SHP77 treated with DMSO at 0.1 percent for 48 hours (cell line): ENCODE measurements at regions not wholly inside any gene's neighbourhood (a gene's known extent, or its start where the extent isn't known, plus 50 kb on each side); places are given as distances from the start of the nearest gene placed in this dataset.

Experiments used
- DNase-seq: peaks from one replicate; lab custom pipeline; 2025; lab: John Stamatoyannopoulos, UW

DNA sequence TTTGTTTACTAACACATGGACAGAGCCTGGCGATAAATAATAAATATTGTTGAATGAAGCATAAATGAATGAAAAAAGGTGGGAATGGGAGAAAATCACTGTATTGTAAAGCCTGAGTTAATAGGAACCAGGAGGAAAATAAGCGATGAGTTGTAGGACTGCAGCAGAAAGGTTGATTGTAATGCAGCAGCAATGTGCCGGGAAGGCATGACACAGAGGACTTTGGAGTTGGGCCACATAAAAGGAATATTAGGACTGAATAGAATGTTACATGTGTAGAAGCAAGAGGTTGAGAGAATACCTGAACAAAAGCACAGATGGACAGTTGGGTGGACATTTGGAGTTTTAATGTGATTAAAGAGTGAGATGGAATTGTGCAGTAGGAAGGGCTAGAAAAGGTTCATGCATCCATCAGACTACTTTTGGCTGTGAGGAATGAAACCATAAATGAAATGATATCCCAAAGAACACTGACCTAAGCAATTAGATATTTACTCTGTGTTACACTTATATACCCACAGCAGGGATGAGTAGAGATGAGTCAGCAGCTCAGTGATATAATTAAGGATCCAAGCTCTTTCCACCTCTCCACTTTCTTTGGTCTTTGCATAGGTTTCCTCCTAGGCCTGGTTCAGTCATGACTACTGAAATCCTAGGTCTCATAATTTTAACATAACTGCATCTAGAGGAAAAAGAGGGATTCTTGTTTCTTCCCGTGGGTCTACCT, 55.4 kb downstream of the CCER1 start:
- no peak for DNase-seq

DNA sequence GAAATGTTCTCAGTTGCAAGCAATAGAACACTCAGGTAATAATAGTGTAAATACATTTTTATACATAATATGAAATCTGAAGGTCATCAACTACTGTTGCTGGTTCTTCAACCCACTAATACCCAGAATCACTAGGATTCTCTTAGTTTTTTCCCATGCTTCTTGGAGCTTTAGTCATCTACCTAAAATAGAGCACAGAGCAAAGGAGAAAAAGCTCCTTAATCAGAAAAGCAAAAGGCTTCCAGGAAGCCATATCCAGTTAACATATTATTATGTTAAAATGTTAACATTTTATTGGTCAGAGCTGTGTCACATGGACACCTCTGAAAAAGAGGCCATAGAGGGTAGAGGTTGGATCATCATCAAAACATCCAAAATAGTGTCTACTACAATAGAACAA, 57.0 kb downstream of the CCER1 start:
- DNase-seq, result no peak

DNA sequence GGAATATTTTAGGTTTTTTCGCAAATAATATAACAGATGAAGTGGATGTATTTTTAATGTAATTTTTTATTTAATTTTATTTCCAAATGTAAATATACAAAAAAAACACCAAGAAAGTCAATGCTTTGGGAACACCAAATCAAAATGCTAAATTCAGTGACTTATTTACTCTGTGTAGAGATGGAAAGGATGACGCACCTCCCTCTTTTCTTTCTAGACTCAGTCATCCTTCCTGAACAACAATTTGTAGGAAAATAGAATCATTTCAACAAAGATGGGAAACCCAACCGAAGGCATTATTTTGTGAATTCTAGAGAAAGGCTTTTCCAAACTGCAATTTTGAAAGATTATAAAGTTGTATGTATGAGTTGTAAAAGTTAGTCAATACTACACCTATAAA, 57.7 kb downstream of the CCER1 start:
- DNase-seq, result no peak

DNA sequence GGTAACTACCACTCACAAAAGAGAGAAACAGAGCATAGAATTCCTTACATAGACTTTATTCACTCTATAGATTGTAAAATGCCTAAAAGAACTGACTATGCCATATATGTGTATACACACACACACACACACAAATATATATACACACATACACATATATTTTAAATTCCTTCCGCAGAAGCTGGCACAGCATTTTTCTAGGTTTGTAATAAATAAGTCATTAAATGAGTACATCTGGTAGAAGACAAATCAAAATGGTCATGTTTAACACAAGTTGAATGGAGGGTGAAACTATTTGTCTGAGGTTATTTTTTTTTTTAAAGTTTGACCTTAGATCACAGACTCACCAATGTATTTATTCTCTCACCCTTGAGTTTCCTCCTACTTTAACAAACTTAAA, 58.2 kb downstream of the CCER1 start:
- no peak for DNase-seq

DNA sequence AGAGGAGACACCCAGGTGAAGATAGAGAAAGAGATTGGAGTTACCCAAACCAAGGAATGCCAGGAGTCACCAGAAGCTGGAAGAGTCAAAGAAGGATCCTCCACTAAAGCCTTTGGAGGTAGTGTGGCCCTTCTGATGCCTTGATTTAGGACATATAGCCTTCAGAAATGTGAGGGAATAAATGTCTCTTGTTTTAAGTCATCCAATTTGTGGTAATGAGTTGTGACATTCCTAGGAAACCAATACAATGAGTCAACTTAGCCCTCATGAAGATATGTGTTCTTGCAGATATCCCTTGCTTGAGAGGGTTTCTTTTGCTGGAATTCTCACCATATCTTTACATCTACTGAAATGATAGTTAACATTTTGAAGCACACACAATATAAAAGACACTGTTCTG, 58.8 kb downstream of the CCER1 start:
- no peak for DNase-seq

DNA sequence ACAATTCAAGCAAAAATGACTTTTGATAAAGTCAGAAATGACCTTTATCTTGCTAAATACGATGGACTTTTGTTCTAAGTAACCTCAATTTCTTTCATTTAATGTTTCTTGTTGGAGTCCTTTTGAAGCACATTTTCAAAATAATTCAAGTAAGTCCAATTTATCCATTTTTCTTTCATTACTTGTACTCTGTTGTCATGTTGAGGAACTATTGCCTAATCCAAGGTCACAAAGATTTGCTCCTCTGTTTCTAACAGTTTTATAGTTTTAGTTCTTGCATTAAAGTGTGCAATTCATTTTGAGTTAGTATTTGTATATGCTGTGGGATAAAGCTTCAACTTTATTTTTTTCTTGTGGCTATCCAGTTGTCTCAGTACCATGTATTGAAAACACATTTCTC, 66.7 kb downstream of the CCER1 start:
- DNase-seq, result no peak

DNA sequence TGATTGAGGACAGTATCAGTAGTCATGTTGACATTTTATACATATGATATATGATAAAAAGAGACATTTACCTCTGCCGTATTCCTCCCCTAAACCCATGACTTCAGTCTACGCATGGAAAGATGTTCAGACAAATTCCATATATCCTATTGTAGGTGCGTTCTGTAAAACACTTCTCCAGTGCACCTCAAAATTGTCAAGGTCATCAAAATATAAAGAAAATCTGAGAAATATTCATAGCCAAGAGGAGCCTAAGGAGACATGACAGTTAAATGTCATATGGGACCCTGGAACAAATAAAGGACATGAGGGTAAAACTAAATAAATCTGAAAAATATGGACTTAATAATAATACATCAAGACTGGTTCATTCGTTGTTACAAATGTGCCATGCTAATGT, 71.5 kb downstream of the CCER1 start:
- DNase-seq, result no peak

DNA sequence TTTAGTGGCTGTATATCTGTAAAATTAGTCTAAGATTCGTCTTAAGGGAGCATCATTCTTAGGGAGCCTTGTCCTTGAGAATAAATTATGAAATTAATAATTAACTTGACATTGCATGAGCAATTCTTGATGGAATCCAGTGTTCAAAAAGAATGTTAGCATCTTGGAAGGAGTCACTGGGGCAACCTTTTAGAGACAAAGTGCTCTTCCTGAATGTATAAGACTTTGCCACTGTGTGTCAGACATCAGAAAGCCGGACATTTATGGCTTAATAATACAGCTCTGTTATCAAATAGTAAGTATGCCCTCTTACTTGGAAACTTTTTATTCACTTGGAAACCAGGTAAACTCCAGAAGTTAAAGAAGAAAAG, 83.3 kb downstream of the CCER1 start:
- DNase-seq, result no peak

DNA sequence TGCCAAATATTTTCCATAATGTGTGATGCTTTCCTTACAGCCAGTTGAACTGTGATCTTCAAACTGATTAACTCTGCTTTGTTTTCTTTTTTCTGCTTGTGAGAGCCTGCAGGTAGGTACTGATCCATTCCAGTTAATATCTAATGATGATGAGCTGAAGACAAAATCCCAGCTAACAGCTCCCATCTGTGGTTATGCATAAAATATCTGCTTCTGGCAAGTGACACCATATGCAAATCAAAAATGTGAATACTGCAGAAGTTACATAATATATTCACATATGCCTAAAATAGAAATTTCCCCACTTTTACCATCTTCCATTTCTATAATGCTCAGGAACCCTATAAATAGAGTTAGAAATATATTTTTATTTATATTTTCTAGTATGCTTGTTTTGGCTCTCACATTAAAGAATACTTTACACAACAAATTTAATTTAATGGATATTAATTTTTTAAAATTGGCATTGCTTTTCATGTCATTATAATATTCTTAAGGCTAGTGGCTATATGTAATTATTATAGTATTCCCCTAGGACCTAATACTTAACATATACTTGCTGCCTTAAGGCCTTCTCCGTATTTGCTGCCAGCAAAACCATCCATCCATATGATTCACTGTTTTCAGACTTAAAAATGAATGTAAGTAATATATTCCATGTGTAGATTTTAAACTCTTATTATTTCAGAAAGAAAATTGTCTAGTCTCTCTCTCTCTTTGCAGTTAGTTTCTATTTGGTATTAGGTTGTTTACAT, 83.8 kb downstream of the CCER1 start:
- no peak for DNase-seq

DNA sequence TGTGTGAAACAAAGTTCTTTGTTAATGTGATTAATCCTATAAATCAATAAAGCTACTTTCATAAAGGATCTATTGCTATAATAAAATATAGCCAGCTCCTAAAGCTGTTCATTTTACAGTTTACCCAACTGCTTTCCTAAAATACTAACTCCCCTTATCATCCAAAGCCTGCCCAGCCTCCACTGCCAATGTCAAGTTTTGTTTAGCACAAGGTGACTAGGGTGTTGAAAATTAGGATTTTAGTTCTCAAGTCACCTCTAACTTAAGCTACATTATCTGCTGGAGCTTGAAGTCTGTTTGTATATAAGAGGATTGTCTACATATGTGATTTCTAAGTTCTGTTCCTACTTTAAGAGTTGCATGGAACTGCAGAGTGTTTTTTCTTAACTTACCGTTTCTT, 86.3 kb downstream of the CCER1 start:
- no peak for DNase-seq

DNA sequence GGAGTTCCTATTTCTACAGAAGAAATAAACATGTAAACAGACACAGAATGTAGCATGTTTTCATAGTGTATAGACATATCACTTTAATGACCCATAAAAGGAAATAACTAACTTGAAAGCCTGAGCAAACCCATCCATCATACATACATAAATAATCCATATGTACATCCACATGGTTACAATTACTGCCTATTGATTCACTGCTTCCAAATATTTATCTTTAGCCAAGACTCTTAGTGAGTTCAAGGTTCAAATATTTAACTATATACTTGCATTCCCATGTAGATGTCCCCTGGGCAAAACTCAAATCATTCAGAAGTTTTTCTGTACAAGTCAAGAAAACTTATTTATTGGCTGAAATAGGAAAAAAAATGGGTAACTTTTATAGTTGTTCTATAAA, 95.4 kb downstream of the CCER1 start:
- no peak for DNase-seq

DNA sequence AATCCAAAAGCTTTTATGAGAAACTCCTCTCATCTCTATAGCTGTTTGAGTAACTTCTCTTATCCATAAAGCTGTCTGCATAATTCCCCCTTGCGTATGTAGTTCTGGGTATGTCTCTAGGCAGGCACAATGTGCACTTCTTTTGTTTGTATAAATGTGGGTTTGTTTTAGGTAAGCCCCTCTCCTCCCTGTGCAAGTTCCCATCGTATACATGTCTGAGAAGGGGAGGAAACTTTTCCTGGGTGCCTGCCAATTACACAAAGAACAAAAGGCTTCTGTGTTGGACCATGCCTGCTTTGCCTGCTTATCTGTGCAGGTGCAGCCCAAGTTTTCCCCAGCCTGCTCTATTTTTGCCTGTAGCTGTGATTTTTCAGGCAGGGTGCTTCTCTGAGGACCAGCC, 96.7 kb downstream of the CCER1 start:
- DNase-seq, result no peak

DNA sequence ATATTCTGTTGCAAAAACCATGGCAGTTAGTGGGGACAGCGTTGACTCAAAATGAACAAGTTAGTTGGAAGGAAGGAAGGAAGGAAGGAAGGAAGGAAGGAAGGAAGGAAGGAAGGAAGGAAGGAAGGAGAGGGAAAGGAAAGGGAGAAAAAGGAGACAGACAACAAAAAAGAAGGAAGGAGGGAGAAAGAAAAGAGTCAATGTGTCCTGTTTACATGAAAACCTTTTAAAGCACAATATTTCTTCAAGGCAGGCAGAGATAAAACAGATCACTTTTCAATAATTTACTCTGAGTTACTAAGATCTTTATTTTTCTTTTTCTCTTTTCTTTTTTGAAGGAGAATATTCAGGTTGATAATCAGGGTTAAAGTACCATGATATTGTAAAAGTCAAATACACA, 99.4 kb downstream of the CCER1 start:
- DNase-seq, result no peak

DNA sequence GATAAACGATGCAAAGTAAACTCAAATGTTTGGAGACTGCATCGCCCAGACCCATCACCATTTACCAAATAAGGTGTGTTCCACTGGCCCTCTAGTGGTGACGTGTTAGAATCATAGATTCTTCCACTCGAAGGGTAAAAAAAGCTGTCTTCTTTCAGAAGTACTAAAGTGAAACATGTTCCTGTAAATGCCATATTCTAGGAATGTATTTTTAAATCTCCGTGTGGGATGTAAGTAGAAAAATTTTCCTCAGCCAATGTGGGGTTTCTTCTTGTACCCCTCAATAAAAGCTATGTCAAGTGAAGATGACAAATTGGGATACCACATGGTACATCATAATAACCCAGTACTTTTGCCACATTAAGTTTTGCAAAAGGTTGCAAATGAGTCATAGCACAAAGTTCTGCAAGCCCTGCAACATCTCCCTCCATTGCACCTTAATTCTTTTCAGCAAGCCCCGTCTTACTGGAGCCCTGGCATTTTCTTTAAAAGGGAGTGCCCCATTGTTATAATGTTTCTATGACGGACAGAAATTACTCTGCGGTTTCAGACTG, 100.8 kb downstream of the CCER1 start:
- no peak for DNase-seq

DNA sequence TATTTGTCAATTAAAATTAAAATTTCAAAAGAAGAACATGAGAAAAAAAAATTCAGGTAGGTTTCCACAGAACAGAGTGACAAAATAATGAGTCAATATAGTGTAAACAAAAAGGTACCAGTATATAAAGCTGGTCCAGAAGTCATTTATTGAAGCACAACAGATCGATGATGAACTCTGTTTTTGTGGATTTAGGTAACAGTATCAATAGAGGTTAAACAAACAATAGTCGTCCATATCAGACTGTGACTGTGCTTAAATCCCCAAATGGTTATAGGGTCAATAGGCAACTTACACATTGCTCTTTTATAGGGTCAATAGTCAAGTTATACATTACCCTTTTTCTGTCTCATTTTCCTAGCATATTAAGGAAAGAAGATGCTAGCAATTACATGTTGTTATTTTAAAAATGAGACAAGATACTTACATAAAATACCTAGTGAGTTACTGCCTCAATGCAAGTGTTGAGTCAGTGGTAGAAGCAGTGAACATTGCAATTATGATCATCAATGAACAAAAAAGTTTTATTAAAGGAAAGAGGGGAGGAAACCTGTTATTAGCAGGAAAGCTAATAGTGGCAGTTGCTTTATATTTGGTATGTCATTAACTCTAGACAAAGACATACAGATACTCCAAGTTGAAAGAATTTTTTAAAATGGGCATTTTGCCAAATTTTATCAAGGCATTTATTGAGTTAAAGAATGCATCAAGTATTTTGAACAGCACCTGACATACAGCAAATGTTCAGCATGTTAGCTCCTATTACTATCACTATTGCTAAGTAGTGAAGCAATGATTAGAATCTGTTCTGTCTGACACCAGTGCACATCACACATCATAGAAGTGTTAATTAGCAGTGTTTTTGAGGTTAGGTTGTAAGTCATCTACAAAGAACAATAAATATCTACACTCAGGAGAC, 102.9 kb downstream of the CCER1 start:
- no peak for DNase-seq

DNA sequence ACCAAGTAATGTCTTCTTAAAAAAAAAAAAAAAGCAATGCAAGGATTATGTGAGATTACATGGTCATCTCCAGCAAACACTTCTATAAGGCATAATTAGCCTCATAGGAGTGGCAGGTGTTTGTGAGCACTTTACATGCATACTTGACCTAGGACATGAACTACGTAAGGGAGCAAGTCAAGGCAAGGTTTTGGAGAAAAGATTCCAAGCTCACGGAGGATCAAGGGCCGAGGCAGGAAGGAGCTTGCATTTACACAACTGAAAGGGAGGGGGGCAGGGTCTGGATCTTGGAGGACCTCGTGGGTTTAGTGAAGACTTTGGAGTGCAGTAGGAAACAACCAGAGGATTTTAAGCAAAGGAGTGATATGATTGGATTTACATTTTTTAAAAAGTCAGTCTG, 112.5 kb downstream of the CCER1 start:
- DNase-seq, result no peak

DNA sequence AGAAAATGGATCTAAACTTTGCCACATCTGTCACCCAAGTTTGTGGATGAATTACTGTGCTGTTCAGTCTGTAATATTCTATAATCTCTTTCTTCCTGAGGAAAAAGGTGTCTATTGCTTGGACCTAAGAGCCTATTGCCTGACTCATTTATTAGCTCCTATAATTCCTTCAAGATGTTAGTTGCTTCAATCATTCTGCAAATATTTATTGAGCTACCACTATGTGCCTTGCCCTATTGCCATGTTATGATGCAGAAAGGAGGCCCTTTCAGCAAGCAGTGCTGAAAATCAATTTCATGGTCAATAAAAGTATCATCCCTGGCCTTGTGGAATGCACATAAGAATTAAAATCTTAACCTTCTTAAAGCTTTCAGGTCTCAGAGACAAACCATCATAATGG, 113.6 kb downstream of the CCER1 start:
- no peak for DNase-seq

DNA sequence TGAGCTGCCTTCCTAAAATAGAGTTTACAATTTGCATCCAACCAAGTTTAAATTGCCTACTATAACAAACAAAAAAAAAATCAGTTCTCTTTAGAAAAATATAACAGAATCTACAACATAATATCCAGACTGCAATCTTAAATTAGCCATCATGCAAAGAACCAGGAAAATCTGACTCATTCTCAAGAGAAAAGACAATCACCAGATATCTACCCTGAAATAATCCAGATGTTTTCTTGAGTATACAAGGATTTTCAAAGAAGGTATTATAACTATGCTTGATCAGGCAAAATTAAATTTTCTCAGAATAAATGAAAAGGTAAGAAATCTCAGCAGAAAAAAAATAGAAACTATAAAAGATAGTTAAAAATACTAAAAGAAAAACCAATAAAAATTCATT, 115.6 kb downstream of the CCER1 start:
- DNase-seq, result no peak

DNA sequence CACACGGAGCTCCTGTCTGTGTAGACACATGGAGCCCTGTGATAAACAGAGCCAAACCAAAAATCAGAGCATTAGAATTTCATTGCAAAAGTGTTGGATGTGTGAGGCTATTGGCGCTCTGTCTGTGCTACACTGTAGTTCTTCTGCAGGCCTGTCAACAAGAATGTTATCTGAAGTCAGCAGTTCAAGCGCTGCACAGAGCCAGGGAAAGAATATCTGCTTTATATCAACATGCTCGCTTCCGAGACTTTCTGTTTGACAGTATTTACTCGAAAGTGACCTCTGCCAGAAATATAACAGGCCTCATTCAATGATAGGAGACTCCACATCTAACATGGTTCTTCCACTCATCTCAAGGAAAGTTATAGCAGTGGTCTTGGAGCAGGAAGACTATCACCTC, 118.3 kb downstream of the CCER1 start:
- DNase-seq, result no peak

DNA sequence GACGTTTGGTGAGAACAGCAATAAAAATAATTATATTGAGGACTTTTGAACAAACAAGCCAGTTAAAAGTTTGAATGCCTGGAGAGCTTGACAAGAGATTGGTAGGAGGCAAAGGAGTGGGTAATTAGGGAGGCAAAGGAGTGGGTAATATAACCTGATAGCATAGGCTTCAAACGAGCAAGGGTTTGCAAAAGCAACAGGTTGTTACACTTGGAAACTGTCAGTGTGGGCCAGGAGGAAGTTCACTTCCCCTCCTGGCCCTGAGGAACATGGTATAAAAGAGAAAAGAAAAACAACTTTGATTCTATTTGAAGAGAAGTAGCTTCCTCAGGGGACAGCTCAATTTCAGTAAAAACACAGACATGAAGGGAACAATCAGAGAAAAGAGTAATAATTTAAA, 121.7 kb downstream of the CCER1 start:
- DNase-seq, result no peak

DNA sequence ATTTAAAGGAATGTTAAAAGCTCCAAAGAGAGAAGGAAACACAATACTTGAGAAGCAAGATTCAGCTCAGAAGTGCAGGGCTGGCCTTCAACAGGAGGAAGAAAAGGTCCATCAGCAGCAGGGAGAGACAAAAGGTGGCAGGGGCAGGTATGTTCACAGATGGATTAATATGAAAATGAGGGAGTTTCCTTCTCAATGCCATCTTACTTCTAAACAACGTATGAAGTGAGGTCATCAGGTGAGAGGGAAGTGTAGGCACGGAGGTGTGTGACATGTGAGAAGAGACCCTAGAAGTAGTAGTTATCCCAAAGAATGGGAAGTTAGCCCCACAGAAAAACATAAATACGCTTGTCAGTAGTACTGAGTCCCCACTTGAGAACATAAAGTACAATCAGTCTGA, 122.5 kb downstream of the CCER1 start:
- DNase-seq, result no peak

DNA sequence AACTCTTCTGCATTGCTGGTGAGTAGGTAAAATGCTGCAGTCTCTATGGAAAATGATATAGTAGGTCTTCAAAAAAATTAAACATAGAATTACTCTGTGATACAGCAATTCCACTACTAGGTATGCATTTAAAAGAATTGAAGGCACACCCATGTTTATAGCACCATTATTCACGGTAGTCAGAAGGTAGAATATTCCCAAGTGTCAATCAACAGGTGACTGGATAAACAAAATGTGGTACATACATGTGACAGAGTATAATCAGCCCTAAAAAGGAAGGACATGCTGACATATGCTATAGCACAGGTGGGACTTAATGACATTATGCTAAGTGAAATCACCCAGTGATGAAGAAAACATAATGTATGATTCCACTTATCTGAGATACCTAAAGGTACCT, 123.3 kb downstream of the CCER1 start:
- no peak for DNase-seq

DNA sequence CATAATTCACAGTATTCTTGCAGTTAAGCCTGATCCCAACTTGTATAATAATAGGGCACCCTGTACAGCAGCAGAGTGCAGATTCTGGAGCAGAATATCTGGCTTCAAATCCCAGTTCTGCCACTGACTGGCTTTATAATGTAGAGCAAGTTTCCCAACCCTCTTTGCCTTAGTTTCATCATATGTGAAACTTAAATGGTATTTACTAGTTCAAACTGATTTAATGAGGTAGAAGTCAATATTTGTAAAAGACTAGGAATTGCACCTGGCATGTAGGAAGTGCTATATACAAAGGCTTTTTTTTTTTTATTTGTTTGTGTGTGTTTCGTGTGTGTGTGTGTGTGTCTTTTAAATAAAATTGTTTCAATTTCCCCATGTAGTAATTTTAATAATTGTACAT, 125.9 kb downstream of the CCER1 start:
- no peak for DNase-seq
